GM20000 (cell line): ENCODE measurements at regions not wholly inside any gene's neighbourhood (a gene's known extent, or its start where the extent isn't known, plus 50 kb on each side); places are given as distances from the start of the nearest gene placed in this dataset.
A peak's percentile ranks its signal among the peaks of the same experiment; 100 is the strongest.

Experiments used
- DNase-seq: peaks from one replicate; pipeline ENCODE4 v3.0.0; 2012; ENCODE audit warnings: low spot score
- TF ChIP-seq, protein P1 (sequence below): IDR thresholded peaks from 2 replicates; pipeline ENCODE4 v1.5.1; 2012; ENCODE audit warnings: mild to moderate bottlenecking, control low read depth; ENCODE audit errors: extremely low read depth, missing control alignments

DNA sequence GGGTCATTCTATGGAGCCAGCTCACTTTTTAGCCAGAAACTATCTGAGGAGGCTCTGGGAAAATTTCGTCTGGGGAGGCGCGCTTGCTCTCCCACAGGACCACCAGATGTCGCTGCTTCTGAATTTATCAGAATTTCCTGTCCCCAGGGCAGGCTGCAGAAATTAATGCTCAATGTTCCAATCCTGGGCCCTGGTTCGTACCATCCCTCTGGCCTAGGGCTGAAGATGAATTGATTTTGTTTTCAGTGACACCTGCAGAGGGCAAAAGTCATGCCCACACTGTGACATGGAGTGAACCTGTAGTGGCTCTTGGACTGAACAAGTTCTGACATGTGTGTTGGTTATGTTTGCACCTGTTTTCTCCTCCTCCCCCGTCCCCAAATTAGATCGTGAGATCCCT lies 482.6 kb downstream of the NPIPA7 start:
- TF ChIP-seq, protein P1, sequence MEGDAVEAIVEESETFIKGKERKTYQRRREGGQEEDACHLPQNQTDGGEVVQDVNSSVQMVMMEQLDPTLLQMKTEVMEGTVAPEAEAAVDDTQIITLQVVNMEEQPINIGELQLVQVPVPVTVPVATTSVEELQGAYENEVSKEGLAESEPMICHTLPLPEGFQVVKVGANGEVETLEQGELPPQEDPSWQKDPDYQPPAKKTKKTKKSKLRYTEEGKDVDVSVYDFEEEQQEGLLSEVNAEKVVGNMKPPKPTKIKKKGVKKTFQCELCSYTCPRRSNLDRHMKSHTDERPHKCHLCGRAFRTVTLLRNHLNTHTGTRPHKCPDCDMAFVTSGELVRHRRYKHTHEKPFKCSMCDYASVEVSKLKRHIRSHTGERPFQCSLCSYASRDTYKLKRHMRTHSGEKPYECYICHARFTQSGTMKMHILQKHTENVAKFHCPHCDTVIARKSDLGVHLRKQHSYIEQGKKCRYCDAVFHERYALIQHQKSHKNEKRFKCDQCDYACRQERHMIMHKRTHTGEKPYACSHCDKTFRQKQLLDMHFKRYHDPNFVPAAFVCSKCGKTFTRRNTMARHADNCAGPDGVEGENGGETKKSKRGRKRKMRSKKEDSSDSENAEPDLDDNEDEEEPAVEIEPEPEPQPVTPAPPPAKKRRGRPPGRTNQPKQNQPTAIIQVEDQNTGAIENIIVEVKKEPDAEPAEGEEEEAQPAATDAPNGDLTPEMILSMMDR, result peak; percentile 66
- DNase-seq, result peak; percentile 68

DNA sequence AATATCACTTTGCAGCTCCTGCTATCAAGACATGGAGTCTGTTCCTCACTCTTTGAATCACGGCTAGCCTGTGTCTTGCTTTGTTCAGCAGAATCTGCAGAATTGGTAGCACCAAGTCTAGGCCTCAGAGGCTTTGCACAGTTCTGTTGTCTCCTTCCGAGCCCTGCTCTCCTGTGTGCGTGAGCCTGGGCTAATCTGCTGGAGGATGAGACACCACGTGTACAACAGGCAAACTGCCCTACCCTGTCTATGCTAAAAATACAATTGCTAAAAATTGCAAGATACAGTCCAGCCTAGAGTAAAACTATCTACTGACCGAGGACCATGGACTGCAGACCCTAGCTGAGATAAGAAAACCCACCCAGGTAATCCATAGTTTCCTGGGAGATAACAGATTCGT lies 484.7 kb downstream of the NPIPA7 start:
- TF ChIP-seq, protein P1, result no peak
- no peak for DNase-seq

DNA sequence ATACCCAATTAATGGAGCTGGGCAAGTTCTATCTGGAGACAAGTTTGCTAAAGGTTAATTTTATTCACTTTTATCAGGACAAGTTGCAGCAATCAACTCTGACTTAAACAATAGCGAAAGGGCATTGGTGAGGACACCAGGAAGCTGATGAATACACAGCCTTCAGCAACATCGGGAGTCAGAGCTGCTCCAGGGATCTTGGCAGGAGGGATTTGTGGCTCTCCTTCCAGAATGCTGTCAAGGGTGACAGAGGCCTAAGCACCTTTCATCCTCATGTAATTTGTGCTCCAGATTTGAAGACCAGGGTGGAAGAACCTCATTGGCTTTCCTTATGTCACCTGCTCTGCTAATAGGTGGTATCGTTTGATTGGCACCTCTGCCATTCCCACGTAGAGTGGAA lies 485.6 kb downstream of the NPIPA7 start:
- TF ChIP-seq, protein P1, result no peak
- DNase-seq, result no peak

DNA sequence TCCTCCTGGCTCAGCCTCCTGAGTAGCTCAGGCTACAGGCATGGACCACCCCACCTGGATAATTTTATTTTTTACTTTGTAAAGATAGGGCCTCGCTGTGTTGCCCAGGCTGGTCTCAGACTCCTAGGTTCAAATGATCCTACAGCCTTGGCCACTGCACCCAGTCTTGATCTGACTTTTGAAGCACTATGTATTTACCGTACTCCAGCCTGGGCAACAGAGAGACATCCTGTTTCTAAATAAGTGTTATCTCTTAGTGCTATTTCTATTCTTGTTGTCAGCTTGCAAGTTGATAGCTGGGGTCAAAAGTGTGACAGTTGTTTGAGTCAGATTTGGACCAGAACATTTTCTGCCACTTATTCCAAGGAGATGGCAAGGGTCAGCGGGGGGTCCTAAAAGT lies 486.4 kb downstream of the NPIPA7 start:
- DNase-seq, result no peak
- TF ChIP-seq, protein P1, result no peak

DNA sequence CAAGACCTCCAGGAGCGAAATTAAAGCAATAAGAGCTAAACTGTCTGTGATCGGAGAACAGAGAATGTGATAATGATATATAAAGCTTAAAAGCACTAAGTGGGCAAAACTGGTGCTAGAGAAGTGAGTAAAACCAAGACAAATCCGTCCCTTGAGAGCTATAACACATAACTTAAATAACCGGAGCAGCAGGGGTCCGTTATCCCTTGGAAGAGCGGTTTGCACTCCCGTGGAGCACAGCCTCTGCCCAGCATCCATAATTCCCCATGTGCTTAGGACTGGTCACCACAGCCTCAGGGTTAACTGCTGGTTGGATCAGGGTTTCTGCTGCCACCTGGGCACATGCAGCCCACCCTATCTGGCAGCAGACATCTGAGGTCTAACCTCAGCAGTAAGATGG lies 489.0 kb downstream of the NPIPA7 start:
- DNase-seq, result no peak

DNA sequence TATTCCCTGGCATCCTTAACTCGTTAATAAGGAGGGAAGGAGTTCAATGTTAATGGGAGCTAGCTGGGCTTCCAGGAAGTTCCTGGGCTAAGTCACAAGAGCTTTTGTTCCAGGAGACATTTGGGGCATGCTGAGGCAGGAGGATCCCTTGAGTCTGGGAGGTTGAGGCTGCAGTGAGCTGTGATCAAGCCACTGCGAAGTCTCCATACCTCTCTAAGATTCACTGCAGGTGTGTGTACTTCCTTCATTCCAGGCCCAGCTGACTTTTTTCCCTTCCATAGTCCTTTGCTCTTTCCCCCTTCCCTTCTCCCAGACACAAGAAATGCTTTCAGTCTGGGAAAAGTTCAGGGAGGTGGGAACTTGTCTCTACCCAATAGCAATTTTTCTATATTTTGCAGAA lies 489.8 kb downstream of the NPIPA7 start:
- DNase-seq, result no peak
- TF ChIP-seq, protein P1, result no peak

More for the DNA sequence above, 489.0 kb downstream of the NPIPA7 start:
- TF ChIP-seq, protein P1, result no peak

DNA sequence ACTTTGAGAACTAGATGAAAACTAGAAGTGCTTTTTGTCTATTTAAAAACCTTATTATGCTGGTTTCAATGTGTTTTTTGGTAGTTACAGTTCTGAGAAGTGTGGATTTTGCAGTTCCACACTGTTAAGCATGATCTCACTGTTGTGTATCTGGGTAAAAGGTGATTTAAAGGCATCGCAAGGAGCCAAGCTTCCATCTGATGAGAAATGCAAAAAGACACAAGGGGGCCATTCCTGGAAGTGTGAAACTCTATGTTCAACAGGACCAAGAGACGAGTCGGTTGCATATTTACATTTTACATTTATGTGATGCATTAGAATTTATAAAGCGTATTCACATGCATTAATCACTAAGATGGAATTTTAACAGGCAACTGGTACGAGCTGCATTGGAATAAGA lies 490.8 kb downstream of the NPIPA7 start:
- DNase-seq, result no peak
- TF ChIP-seq, protein P1, result no peak

DNA sequence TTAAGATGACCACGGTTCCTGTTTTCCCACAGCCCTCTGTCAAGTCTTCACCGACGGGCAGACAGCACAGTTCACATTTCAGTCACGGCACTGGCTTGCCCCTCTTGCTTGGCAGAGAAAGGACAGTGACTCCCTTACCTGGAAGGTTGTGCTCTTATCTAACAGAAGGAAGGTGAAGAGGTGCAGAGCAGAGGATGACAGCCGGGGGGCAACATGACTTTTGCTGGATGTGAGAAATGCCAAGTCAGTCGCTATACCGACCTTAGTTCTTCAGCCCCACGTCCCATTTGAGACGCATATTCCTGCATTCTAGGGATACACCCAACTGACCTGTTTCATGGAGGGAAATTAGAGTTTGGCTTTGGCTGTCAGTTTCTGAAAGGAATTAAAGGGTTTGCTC lies 492.3 kb downstream of the NPIPA7 start:
- TF ChIP-seq, protein P1, result no peak
- DNase-seq, result no peak
